HG03064 (cell line): ENCODE measurements at regions not wholly inside any gene's neighbourhood (a gene's known extent, or its start where the extent isn't known, plus 50 kb on each side); places are given as distances from the start of the nearest gene placed in this dataset.
"Not testable (repeated sequence)": the region's sequence is repeated elsewhere in the genome, so short reads cannot be mapped to it uniquely, and the experiment has no call there.

Experiments
- ATAC-seq: cut with Tn5 transposase; IDR thresholded peaks from one replicate; pipeline ENCODE4 v1.9.1; 2021; ENCODE audit warnings: low read depth; ENCODE audit not compliant: unreplicated experiment

GRCh38 chr7:149683898-149684297 lies 89.5 kb downstream of the ZNF467 start:
- ATAC-seq: no peak

- no peak for ATAC-seq
These were observed 90.2 kb downstream of the ZNF467 start for GRCh38 chr7:149683181-149683580.

GRCh38 chr7:149682038-149682437 lies 91.3 kb downstream of the ZNF467 start:
- ATAC-seq: no peak

DNA sequence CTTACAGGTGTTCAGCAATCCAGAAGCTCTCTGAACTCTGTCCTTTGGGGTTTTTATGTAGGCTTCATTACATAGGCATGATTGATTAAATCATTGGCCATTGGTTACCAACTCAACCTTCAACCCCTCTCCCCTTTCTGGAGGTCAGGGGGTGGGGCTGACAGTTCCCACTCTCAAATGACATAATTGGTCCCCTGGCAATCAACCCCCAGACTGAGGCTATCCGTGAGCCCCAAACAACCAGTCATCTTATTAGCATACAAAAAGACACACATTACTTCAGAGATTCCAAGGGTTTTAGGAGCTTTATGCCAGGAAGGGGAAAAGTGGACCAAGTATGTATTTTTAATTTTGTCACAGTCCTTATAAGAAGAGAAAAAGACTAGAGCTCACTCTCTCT lies 92.1 kb downstream of the ZNF467 start:
- no peak for ATAC-seq

- ATAC-seq: no peak
These were observed 92.9 kb downstream of the ZNF467 start for GRCh38 chr7:149680331-149681025.

DNA sequence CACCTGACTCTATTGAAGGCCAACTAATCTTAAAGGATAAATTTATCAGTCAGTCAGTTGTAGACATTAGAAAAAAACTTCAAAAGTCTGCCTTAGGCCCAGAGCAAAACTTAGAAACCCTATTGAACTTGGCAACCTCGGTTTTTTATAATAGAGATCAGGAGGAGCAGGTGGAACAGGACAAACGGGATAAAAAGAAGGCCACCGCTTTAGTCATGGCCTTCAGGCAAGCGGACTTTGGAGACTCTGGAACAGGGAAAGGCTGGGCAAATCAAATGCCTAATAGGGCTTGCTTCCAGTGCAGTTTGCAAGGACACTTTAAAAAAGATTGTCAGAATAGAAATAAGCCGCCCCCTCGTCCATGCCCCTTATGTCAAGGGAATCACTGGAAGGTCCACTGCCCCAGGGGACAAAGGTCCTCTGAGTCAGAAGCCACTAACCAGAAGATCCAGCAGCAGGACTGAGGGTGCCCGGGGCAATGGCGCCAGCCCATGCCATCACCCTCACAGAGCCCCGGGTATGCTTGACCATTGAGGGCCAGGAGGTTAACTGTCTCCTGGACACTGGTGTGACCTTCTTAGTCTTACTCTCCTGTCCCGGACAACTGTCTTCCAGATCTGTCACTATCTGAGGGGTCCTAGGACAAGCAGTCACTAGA lies 98.5 kb downstream of the ZNF467 start:
- not testable (repeated sequence) for ATAC-seq

DNA sequence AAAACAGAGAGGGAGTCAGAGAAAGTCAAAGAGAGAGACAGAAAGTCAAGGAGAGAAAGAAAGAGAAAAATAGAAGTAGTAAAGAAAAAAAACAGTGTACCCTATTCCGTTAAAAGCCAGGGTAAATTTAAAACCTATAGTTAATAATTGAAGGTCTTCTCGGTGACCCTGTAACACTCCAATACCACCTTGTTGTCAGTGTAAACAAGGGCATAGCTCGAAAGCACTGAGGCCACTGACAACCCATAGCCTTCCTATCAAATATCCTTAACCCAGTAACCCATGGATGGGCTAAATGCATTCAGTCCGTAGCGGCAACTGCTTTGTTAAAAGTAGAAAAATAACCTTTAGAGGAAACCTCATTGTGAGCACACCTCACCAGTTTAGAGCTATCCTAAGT lies 100.4 kb downstream of the ZNF467 start:
- ATAC-seq: no peak

DNA sequence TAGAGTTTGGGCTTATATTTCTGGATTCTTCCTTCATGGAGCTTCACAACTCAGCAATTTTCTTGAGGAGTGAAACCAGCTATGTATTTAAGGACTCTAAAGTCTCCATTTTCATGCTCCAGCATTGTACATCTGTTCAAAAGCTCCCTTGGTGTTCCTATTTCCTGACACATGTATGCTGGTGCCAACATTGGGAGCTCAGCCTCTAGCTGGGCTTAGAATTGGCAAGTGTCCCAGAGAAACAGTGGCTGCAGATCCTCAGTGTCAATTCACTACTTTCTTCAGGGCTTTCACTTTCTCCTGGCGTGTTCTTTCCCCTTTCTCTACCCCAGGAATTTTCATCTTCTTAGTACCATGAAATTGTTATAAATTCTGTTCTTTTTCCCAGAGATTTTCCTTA lies 103.1 kb downstream of the ZNF467 start:
- ATAC-seq: no peak

GRCh38 chr7:149669121-149669818 lies 104.1 kb downstream of the ZNF467 start:
- ATAC-seq: no peak

- no peak for ATAC-seq
These were observed 106.9 kb downstream of the ZNF467 start for GRCh38 chr7:149666360-149666945.

DNA sequence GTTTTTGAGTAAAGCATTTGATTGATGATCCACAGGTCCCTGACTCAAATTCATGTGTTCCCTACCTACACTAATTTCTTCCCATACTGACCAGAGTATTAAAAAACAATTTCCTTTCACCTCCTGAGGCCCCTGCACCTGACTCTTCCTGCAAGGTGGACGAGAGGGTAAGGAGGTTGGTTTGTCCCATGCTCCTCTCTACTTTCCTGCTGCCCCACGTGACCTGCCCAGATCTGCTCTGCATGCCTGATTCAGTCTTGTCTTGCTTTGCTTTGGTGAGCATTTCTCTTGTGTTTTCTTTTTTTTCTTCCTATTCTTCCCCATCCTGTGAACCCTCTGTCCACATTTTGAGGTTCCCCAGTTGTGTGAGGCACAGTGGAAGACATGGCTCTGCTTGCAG lies 107.8 kb downstream of the ZNF467 start:
- ATAC-seq: not testable (repeated sequence)

DNA sequence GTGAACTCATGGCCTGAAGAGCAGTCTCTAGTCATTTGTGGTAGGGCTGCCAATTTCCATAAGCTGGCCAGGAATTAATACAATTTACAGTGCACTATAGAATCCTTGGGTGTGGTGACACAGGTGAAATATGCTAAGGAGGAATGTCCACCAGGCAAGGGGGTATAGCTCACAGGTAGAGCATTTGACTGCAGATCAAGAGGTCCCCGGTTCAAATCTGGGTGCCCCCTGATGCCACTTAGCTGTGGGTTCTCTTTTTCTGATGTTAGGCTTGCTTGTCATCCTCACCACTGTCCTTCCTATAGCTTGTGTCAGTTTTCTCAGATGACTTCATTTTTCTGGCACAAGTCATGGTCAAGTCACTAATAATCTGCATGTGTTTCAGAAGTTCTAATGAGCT lies 108.7 kb downstream of the ZNF467 start:
- no peak for ATAC-seq

DNA sequence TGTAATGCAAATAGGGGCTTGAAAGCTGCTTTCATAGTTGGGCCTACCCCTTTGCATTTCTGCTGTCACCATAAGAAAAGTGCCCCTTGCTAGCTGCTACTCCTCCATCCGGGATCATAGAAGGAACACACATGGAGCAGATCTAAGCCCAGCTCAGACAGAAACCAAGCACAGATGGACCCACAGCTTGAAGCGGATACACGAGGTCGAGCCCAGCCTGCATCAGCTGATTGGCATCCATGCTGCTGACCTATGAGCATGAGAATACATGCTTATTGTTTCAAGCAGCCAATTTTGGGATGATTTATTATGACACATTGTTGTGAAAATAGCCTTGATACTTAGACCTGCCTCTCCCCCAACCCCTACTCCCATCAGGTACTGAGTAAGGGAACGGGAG lies 109.2 kb downstream of the ZNF467 start:
- ATAC-seq: no peak

- no peak for ATAC-seq
These were observed 110.7 kb downstream of the ZNF467 start for GRCh38 chr7:149662591-149663095.

DNA sequence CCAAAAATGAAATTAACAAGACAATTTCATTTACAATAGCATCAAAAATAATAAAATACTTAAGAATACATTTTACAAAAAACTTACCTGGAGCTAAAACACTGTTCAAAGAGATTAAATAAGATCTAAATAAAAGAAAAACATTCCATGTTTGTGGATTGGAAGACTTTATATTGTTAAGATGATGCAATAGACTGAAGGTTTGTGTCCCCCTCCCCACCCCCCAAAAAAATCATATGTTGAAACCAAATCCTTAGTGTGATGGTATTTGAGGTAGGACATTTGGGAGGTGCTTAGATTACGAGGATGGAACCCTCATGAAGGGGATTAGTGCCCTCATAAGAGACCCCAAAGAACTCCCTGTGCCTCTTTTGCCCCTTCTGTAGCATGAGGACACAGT lies 117.6 kb downstream of the ZNF467 start:
- ATAC-seq: no peak

DNA sequence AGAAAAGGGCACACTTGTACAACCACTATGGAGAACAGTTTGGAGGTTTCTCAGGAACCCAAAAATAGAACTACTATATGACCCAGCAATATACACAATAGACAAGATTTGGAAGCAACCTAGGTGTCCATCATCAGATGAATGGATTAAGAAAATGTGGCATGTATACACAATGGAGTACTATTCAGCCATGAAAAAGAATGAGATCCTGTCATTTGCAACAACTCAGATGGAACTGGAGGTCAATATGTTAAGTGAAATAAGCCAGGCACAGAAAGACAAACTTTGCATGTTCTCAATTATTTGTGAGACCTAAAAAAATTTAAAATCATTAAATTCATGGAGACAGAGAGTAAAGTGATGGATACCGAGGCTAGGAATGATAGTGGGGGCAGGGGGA lies 118.8 kb downstream of the ZNF467 start:
- ATAC-seq: no peak

DNA sequence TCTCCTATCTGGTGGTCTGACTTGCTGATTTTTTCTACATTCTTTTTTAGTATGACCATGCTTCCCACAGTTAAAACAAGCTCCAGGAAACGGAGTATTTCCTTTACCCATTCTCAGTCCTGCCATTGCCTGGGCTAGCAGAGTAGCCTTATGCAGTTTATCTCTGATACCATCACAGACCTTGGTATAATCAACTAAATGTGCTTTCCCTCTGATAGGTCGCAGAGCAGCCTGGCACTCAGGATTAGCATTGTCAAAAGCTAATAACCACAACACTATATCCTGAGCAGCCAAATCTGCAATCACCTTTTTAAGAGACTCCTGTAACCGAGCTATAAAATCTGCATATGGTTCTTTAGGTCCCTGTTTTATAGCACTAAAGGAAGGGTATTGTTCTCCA lies 123.2 kb downstream of the ZNF467 start:
- ATAC-seq: not testable (repeated sequence)

GRCh38 chr7:149644754-149645153 lies 128.6 kb downstream of the ZNF467 start:
- no peak for ATAC-seq

- ATAC-seq: no peak
These were observed 130.8 kb downstream of the ZNF467 start for GRCh38 chr7:149642589-149642988.

DNA sequence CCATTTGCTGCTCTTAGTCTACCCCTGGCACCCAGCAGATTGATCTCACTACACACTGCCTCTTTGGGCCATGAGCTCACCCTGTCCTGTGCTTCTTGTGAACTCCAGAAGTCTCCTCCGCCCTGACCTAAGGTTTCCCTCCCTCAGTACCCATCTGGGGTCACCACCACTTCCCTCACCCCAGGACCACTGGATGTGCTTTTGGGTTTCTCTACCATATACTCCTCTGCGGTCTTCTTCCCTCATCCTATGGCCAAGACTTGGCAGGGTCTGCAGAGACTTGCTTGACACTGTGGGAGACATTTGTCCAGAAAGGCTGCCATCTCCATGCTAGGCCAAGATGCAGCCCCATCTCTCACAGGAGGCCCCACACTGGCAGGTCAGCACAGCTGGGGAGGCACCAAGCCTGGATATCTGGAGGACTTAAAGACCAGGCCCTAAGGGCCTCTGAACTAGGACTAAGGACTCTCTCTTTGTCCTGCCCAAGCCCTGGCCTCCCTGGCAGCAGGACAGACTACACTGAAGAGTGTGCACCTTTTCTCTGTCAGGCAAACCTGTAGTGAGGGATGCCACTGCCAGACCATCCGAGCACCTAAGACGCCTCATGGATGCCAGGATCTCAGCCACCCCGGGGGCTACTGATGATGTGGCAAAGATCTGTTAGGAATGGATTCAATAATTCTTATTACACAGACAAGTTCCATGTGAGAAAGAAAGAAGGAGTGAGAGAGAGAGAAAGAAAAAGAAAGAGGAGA lies 134.6 kb downstream of the ZNF467 start:
- no peak for ATAC-seq
